ENCODE measurements at regions not wholly inside any gene's neighbourhood (a gene's known extent, or its start where the extent isn't known, plus 50 kb on each side); places are given as distances from the start of the nearest gene placed in this dataset.

DNA sequence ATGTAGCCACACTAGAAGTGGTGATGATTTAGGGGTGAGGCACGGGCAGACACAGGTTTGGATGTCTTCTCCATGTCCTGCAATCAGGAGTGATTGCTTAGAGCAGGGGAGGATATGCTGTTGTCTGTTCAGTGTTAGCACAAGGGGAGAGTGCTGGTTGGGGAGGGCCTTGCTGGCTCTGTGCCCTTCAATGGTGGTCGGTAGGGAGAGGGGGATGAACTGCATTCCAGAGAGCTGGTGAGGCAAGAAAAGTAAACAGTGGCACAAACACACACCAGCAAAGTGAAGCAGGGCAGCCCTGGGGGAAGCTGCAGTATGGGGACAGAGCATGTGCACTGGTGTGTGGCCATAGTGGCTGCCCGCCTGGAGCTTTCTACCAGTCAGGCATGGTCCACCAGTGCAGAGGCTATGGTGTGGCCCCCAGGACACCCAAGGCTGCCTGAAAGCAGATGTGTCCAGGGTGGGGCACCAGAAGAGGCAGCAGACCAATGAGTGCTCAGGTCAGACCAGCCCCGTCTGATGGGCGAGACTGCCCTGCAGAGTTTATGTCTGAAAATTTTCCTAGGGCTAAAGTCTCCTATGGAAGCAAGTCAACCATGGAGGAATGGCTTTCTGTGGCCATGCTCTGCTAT lies 1676.9 kb downstream of the PCDH9 start:
- Histone ChIP-seq H4K20me1 (ENCODE audit: insufficient read depth, low read length) (no peaks in the 10 kb centered on the region), H3K4me1 (ENCODE audit: insufficient read depth, low read length) (no peaks in the 10 kb centered on the region), H3K9me3 (ENCODE audit: low read length) (peaks cover 46% of the 10 kb centered on the region), H3K27ac (ENCODE audit: extremely low read length, insufficient read depth, low read length) (no peak overlapping the region), H3K4me3 (replicated peaks in 1 of 3; ENCODE audit: insufficient read depth in 1 of 3, low read depth in 2 of 3, low read length in 3 of 3) (no peak overlapping the region), H3K27me3 (ENCODE audit: control insufficient read depth in 1 of 2, insufficient read depth in 2 of 2, low read length in 2 of 2) (no peaks in the 10 kb centered on the region), H3K9ac (ENCODE audit: insufficient read depth, low read depth, low read length) (no peak overlapping the region), H2AFZ (ENCODE audit: low read length) (no peak overlapping the region), H3K4me2 (ENCODE audit: low read depth, low read length) (no peak overlapping the region), H3K36me3 (replicated peaks in 1 of 2; ENCODE audit: control insufficient read depth in 1 of 2, insufficient read depth in 2 of 2, low read length in 2 of 2) (no peaks in the 10 kb centered on the region), H3K79me2 (ENCODE audit: insufficient read depth, low read length) (no peaks in the 10 kb centered on the region)
- peak; percentile 4 for DNase-seq (ENCODE audit: low spot score)
- intact Hi-C loops (cut with micrococcal nuclease; ENCODE audit: unreplicated experiment), result no loop called here
- TF ChIP-seq MBNL3 (CRISPR knock-in tag; conservative IDR thresholded peaks at IDR 0.05) (no peak), HNRNPUL1 (IDR thresholded peaks at IDR 0.05; ENCODE audit: low read depth, low read length) (no peak), ZNF720 (CRISPR knock-in tag; IDR thresholded peaks at IDR 0.05) (no peak), FIP1L1 (IDR thresholded peaks at IDR 0.05; ENCODE audit: borderline replicate concordance, insufficient read depth, low read depth, low read length) (no peak), ZNF335 (CRISPR knock-in tag; IDR thresholded peaks at IDR 0.05) (no peak), SIX1 (CRISPR knock-in tag; IDR thresholded peaks at IDR 0.05; ENCODE audit: borderline replicate concordance) (no peak), MED13 (CRISPR knock-in tag; IDR thresholded peaks at IDR 0.05) (no peak), ZNF652 (CRISPR knock-in tag; IDR thresholded peaks at IDR 0.05; ENCODE audit: borderline replicate concordance, low read depth) (no peak), PRMT3 (CRISPR knock-in tag; IDR thresholded peaks at IDR 0.05; ENCODE audit: borderline replicate concordance, low read depth) (no peak), ZNF17 (CRISPR knock-in tag; IDR thresholded peaks at IDR 0.05) (no peak), MIXL1 (CRISPR knock-in tag; IDR thresholded peaks at IDR 0.05) (no peak), ZNF432 (CRISPR knock-in tag; IDR thresholded peaks at IDR 0.05; ENCODE audit: borderline replicate concordance) (no peak), ZNF160 (CRISPR knock-in tag; IDR thresholded peaks at IDR 0.05) (no peak), ZNF552 (CRISPR knock-in tag; IDR thresholded peaks at IDR 0.05; ENCODE audit: borderline replicate concordance) (no peak), ZNF343 (CRISPR knock-in tag; IDR thresholded peaks at IDR 0.05) (no peak), ZNF724P (CRISPR knock-in tag; IDR thresholded peaks at IDR 0.05; ENCODE audit: borderline replicate concordance) (no peak), MTERF4 (CRISPR knock-in tag; IDR thresholded peaks at IDR 0.05) (no peak), NR2F2 (IDR thresholded peaks at IDR 0.05; ENCODE audit: borderline replicate concordance, low read depth) (no peak)
- TF ChIP-seq, protein P1, sequence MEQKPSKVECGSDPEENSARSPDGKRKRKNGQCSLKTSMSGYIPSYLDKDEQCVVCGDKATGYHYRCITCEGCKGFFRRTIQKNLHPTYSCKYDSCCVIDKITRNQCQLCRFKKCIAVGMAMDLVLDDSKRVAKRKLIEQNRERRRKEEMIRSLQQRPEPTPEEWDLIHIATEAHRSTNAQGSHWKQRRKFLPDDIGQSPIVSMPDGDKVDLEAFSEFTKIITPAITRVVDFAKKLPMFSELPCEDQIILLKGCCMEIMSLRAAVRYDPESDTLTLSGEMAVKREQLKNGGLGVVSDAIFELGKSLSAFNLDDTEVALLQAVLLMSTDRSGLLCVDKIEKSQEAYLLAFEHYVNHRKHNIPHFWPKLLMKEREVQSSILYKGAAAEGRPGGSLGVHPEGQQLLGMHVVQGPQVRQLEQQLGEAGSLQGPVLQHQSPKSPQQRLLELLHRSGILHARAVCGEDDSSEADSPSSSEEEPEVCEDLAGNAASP (CRISPR knock-in tag; IDR thresholded peaks at IDR 0.05; ENCODE audit: borderline replicate concordance), result no peak
- TF ChIP-seq, protein P2, sequence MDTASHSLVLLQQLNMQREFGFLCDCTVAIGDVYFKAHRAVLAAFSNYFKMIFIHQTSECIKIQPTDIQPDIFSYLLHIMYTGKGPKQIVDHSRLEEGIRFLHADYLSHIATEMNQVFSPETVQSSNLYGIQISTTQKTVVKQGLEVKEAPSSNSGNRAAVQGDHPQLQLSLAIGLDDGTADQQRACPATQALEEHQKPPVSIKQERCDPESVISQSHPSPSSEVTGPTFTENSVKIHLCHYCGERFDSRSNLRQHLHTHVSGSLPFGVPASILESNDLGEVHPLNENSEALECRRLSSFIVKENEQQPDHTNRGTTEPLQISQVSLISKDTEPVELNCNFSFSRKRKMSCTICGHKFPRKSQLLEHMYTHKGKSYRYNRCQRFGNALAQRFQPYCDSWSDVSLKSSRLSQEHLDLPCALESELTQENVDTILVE (CRISPR knock-in tag; IDR thresholded peaks at IDR 0.05), result no peak
- no peak for FAIRE-seq
- WGBS (ENCODE audit: low lambda C conversion rate), result 0% methylated on average over 2 of the region's 5 CpGs
- POLR2A ChIA-PET, result no interaction called here
- ATAC-seq, result no peak; the same call in 2 of the 3 replicates
- no TSS peak for BruUV-seq (replicated peaks)
- CTCF ChIA-PET (ENCODE audit: low intra/inter-chr PET ratio, low total read pairs), result no interaction called here
- in situ Hi-C loops (cut with HindIII; ENCODE audit: extremely low pct_ligation_motif_present, low pct_unique_long_range_greater_than_20kb), result no loop called here
